Amniotic epithelial cell (primary cell): ENCODE measurements at regions not wholly inside any gene's neighbourhood (a gene's known extent, or its start where the extent isn't known, plus 50 kb on each side); places are given as distances from the start of the nearest gene placed in this dataset.
A peak's percentile ranks its signal among the peaks of the same experiment; 100 is the strongest.
"Not testable (repeated sequence)": the region's sequence is repeated elsewhere in the genome, so short reads cannot be mapped to it uniquely, and the experiment has no call there.

Source experiments
- DNase-seq: peaks from one replicate; pipeline ENCODE4 v3.0.0-alpha.2; 2010; ENCODE audit warnings: low read depth

DNA sequence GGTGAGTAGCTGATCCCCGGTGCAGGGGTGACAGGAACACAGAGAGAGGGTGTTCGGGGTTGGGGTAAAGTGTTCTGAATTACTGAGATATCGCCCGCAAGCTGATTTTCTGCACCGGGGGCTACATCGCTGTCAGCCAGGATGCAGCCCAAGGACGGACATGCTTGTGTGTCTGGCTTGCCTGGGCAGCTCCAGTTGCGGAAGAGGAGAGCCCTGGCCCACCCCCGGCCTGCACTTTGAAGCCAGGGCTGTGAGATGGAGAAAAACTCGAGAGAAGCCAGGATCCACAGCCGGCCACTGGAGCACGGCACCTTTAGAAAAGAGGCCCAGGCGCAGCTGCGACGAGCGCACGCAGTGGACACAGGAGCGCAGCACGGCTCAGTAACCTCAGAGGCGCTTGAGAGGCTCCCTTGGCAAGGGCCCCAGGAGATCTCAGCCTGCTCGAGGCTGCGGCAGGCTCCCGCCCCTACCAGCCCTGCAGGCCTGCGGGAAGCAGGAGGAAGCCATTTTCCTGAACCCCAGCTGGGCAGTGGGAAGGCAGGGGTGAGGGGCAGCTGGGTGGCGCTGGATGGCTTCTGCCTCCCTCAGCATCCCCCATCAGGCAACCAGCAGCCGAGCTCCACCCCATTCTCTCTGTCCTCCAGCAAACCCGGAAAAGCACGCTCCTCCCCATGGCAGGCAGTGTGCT lies 59.2 kb downstream of the C9orf50 start:
- no peak for DNase-seq

DNA sequence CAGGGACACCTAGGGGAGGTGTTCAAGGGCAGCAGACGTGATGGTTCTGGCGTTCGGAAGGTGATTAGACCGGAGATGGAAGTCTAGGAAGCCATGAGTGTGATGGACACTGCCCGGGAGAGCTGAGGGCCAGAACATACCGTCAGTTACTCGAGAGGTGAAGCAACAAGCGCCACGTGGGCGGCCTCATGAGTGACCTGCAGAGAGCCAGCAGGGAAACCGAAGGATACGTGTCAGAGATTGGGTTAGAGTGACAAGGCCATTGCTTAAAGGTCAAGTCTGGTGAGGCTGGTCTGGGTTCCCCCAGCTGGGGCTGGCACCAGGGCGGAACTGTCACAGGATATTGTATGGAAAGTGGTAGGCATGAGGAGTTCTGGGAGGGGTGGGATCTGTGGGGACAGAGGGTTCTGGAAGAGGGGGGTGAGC lies 60.0 kb downstream of the C9orf50 start:
- DNase-seq, result peak; percentile 37

- DNase-seq, result no peak
These were observed 61.4 kb downstream of the C9orf50 start for GRCh38 chr9:129559506-129559881.

DNA sequence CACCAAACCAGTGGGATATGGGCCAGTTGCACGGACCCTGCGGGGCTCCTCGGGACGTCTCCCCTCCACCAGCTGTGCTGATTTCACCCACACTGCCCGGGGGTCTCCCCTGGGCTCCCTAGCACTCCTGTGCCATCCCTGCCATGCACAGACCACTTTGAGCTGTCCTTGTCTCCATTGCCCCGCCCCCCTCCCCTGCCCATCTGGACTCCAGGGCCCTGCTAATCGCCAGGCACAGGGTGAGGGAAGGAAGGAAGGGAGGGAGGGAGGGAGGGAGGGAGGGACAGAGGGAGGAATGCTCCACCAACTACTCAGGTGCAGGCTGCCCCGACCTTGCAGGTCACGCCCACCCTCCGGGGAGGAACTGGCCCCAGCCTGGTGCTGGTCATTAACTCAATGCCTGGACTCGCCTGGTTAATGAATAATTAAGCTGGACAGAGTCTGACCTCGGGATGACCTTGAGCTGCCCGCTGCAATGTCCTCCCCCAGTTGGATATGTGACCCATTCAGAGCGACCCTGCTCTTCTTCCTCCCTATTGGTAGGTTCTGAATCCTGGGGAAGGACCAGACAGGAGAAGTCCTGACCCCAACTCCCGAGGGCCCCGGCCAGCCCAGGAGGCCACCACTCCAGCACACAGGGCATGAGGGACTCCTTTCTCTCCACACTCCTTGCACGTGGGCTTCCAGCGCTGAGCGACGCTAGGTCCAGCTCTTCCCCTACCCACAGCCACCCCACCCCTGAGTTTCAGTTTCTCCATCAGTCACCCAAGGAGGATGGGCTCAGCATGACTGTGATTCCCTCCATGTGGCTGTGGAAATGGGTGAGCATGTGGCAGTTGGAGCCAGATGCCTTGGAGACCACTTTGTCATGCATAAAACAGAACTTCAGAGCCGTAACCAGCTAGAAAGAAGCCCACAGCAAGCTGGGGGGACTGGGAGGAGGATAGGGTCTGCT lies 62.1 kb downstream of the C9orf50 start:
- no peak for DNase-seq

- no peak for DNase-seq
These were observed 62.8 kb downstream of the C9orf50 start for GRCh38 chr9:129558063-129558550.

GRCh38 chr9:129557192-129558036 lies 63.5 kb downstream of the C9orf50 start:
- DNase-seq, result peak; percentile 28

GRCh38 chr9:129556491-129557191 lies 64.3 kb downstream of the C9orf50 start:
- DNase-seq, result no peak

DNA sequence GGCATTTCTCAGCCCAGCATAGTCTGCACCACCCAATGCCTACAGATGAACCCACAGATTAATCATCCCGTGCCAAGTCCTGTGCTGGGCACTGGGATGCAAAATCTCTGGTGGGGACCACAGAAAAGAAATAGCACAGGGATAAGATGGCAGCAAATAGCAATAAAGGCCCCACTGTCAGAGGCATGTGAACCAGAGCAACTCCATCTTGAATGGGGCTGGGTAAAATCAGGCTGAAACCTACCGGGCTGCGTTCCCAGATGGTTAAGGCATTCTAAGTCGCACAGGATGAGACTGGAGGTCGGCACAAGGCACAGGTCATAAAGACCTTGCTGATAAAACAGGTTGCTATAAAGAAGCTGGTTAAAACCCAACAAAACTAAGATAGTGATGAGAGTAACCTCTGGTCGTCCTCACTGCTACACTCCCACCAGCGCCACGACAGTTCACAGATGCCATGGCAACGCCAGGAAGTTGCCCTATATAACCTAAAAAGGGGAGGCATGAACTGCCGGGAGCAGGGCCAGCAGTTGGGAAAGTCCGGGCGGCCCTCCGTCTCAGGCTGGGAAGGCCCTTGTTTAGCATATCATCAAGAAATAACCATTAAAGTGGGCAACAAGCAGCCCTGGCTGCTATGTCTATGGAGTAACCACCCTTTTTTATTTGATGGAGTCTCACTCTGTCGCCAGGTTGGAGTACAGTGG lies 65.2 kb downstream of the C9orf50 start:
- DNase-seq, result peak; percentile 65

DNA sequence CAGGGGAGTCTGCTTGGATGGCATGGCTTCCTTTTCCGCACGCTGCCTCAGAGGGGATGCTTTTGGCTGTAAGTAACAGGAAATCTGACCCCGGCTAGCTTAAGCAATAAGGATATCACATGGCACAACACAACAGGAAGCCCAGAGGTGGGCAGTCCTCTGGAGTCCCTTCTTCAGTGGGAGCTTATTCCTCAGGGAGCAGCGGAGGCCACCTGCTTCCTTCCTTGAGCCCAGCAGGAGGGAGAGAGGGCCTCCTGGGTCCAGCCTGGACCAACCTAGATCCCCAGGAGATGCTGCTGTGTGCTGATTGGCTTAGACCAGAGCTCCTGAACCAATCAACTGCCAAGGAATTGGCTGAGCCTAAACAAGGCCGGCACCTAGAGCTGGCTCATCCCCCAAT lies 66.3 kb downstream of the C9orf50 start:
- DNase-seq, result peak; percentile 15

DNA sequence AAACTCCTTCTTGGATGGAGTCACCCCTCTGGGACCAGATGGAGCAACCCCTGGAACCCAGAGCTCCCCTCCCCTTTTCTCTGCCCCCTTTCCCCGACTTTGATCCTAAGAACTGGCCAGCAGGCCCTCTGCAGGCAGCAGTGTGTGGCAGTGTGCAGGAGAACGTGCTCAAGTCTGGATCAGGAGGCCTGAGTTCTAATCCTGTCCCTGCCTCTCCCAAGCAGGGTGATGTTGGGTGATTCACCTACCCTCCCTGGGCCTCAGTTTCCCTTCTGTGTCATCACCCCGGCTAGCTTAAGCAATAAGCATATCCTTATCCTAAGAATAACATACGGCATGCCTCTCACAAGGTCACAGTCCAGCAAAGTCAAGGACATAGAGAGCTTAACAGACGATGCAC lies 67.6 kb downstream of the C9orf50 start:
- no peak for DNase-seq

GRCh38 chr9:129552064-129552463 lies 68.8 kb downstream of the C9orf50 start:
- DNase-seq, result peak; percentile 27

DNA sequence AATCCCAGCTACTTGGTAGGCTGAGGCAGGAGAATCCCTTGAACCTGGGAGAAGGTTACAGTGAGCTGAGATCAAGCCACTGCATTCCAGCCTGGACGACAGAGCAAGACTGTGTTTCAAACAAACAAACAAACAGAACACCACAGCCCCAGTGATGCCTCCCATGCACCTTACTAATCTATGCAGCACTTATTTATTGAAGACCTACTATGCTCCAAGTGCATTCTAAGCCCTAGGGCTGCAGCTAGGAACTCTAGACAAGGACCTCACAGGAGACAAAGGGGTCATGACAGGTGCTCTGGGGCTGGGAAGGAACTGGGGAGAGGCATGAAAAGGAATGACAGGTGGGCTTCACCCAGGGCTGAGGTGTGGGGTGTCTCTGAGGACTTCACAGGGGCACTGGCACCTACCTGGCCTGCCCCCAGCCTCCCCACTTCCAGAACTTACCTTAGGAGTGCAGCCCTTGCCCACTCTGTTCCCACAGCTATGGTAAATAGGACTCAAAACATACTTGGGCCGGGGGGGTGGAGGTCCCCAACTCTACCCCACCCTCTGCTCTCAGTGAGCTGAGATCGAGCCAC lies 69.4 kb downstream of the C9orf50 start:
- DNase-seq, result no peak

DNA sequence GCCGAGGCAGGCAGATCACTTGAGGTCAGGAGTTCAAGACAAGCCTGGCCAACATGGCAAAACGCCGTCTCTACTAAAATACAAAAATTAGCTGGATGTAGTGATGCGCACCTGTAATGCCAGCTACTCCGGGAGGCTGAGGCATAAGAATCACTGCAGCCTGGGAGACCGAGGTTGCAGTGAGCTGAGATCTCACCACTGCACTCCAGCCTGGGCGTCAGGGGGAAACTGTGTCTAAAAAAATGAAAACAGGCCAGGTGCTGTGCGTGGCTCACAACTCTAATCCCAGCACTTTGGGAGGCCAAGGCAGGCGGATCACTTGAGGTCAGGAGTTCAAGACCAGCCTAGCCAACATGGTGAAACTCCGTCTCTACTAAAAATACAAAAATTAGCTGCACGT lies 69.9 kb downstream of the C9orf50 start:
- not testable (repeated sequence) for DNase-seq

- peak; percentile 60 for DNase-seq
These were observed 70.6 kb downstream of the C9orf50 start for GRCh38 chr9:129550199-129550839.

GRCh38 chr9:129549684-129550083 lies 71.2 kb downstream of the C9orf50 start:
- DNase-seq, result peak; percentile 59

DNA sequence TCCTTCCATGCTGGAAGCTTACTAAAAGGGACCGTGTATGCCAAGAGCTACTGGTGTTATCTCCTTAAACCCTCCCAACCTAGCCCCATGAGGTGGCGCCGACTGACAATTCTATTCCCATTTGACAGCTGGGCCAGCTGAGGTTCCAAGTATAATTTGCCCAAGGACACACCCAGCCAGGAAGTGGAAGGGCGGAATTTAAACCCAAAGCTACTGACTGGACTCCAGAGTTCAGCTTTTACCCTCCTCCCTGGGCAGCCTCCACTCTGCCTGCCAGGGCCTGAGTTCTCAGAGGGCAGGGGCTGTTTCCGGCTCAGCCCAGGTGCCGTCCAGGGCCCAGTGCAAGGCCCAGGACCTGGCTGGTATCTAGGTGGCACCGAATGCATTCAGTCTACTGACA lies 71.8 kb downstream of the C9orf50 start:
- DNase-seq, result no peak

- no peak for DNase-seq
These were observed 72.2 kb downstream of the C9orf50 start for GRCh38 chr9:129548571-129549135.

GRCh38 chr9:129547869-129548570 lies 72.9 kb downstream of the C9orf50 start:
- DNase-seq, result no peak

DNA sequence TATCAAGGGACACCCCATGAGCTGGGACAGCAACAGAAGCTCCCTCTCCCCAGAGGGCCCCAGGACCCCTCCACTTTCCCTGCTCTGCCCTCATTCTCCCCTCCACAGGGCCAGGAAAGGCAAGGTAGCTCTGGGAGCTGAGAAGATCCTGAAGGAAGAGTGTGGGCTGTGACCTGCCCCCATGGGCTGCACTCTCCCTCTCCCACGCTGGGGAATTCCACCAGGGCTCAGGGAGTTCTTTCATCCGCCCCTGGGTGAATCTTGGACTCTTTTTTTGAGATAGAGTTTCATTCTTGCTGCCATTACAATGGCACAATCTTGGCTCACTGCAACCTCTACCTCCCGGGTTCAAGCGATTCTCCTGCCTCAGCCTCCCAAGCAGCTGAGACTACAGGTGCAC lies 73.8 kb downstream of the C9orf50 start:
- DNase-seq, result no peak
